SK-N-SH (cell line): ENCODE measurements at regions not wholly inside any gene's neighbourhood (a gene's known extent, or its start where the extent isn't known, plus 50 kb on each side); places are given as distances from the start of the nearest gene placed in this dataset.

ENCODE experiments used
- CTCF ChIA-PET: fragments of 300-600, 350-600 bp; formaldehyde crosslinking; extraction: SDS; loops from one replicate; lab custom pipeline; 2021; lab: Yijun Ruan, JAX
- POLR2A ChIA-PET: fragments of 350-600 bp; sonication (Branson Sonifier 250); formaldehyde crosslinking; extraction: SDS; loops from one replicate; lab custom pipeline; 2020; ENCODE audit warnings: antibody characterized with exemption, inconsistent platforms; lab: Yijun Ruan, JAX
- DNase-seq: peaks from one replicate; pipeline ENCODE4 v3.0.0; 2012
- H2AFZ ChIP-seq: fragments of 200-600 bp; sonication (generic); 2 replicates; pipeline ENCODE4 v1.8.1; 2016; ENCODE audit warnings: antibody characterized with exemption, mild to moderate bottlenecking, low read depth
- H3F3A ChIP-seq: fragments of 200-600 bp; sonication (generic); replicated peaks from 2 replicates; pipeline ENCODE3; 2016; ENCODE audit warnings: antibody characterized with exemption, mild to moderate bottlenecking; ENCODE audit not compliant: insufficient read depth
- H3K27ac ChIP-seq, 2 experiments: fragments of 200-500 bp in 1 of 2; fragments of 200-600 bp in 1 of 2; sonication (Bioruptor generic) in 1 of 2; sonication (generic), shearing (Covaris generic) in 1 of 2; 2 replicates each; pipeline versions ENCODE4 v1.5.1 to v1.6.1; 2014 to 2016; ENCODE audit warnings: low read depth in 2 of 2, inconsistent platforms in 1 of 2, low read length in 1 of 2, mild to moderate bottlenecking in 1 of 2, mixed read lengths in 1 of 2
- H3K27me3 ChIP-seq: fragments of 200-600 bp; sonication (generic), shearing (Covaris generic); 2 replicates; pipeline ENCODE4 v1.6.1; 2016; ENCODE audit warnings: mixed run types; ENCODE audit not compliant: insufficient read depth
- H3K36me3 ChIP-seq, 2 experiments: fragments of 200-500 bp in 1 of 2; fragments of 200-600 bp in 1 of 2; sonication (Bioruptor generic) in 1 of 2; sonication (generic) in 1 of 2; replicated peaks in 1 of 2; 2 replicates each; pipeline versions ENCODE3 to v1.5.1; 2014 to 2016; ENCODE audit warnings: low read length in 1 of 2, mild to moderate bottlenecking in 1 of 2; ENCODE audit not compliant: insufficient read depth in 2 of 2, control insufficient read depth in 1 of 2
- H3K4me1 ChIP-seq, 2 experiments: fragments of 200-500 bp in 1 of 2; fragments of 200-600 bp in 1 of 2; sonication (Bioruptor generic) in 1 of 2; sonication (generic), shearing (Covaris generic) in 1 of 2; 2 replicates each; pipeline versions ENCODE4 v1.5.1 to v1.6.1; 2014 to 2016; ENCODE audit warnings: low read depth in 1 of 2, low read length in 1 of 2, mixed run types in 1 of 2; ENCODE audit not compliant: insufficient read depth in 2 of 2, control insufficient read depth in 1 of 2
- H3K4me2 ChIP-seq: fragments of 200-600 bp; sonication (generic), shearing (Covaris generic); 2 replicates; pipeline ENCODE4 v1.6.1; 2017; ENCODE audit warnings: mixed run types
- H3K4me3 ChIP-seq, 2 experiments: fragments of 200-500 bp in 1 of 2; fragments of 200-600 bp in 1 of 2; sonication (Bioruptor generic) in 1 of 2; sonication (generic), shearing (Covaris generic) in 1 of 2; 2 replicates each; pipeline versions ENCODE4 v1.5.1 to v1.8.1; 2014 to 2016; ENCODE audit warnings: low read depth in 2 of 2, inconsistent platforms in 1 of 2, low read length in 1 of 2, mild to moderate bottlenecking in 1 of 2, mixed read lengths in 1 of 2, moderate library complexity in 1 of 2
- H3K79me2 ChIP-seq: fragments of 200-600 bp; sonication (generic); 2 replicates; pipeline ENCODE4 v1.8.1; 2017; ENCODE audit warnings: mild to moderate bottlenecking; ENCODE audit not compliant: insufficient read depth
- H3K9ac ChIP-seq: fragments of 200-600 bp; sonication (generic); 2 replicates; pipeline ENCODE4 v1.6.1; 2017; ENCODE audit warnings: mixed run types
- H3K9me2 ChIP-seq: fragments of 200-600 bp; sonication (generic); 2 replicates; pipeline ENCODE4 v1.6.1; 2017; ENCODE audit warnings: mixed run types
- H3K9me3 ChIP-seq: fragments of 200-600 bp; sonication (generic); 2 replicates; pipeline ENCODE4 v1.6.1; 2017; ENCODE audit warnings: mixed run types, mild to moderate bottlenecking, moderate library complexity
- H4K20me1 ChIP-seq: fragments of 200-600 bp; sonication (generic); 2 replicates; pipeline ENCODE4 v1.6.1; 2017; ENCODE audit warnings: mild to moderate bottlenecking, mixed run types; ENCODE audit not compliant: insufficient read depth
- CHD2 ChIP-seq: fragments of 150-350 bp; IDR thresholded peaks from 2 replicates; pipeline ENCODE4 v1.6.1; 2018; ENCODE audit warnings: low read length; ENCODE audit not compliant: partially characterized antibody
- CTCF ChIP-seq: fragments of 200-600 bp; sonication (generic); IDR thresholded peaks from 2 replicates; pipeline ENCODE4 v1.6.1; 2017; ENCODE audit warnings: antibody characterized with exemption, mild to moderate bottlenecking, moderate library complexity
- FOXM1 ChIP-seq: IDR thresholded peaks from 2 replicates; pipeline ENCODE4 v1.4.0; 2012; ENCODE audit warnings: low read depth, mild to moderate bottlenecking
- IRF3 ChIP-seq: fragments of 150-350 bp; IDR thresholded peaks from 2 replicates; pipeline ENCODE4 v1.6.1; 2016; ENCODE audit warnings: mild to moderate bottlenecking, low read depth, low read length
- MXI1 ChIP-seq: IDR thresholded peaks from 2 replicates; pipeline ENCODE4 v1.6.1; 2012; ENCODE audit warnings: mild to moderate bottlenecking, low read depth, low read length, improper control_type of control experiment
- NFIC ChIP-seq: IDR thresholded peaks from 2 replicates; pipeline ENCODE4 v1.4.0; 2012; ENCODE audit warnings: borderline replicate concordance
- NRF1 ChIP-seq: IDR thresholded peaks from 2 replicates; pipeline ENCODE4 v1.6.1; 2012; ENCODE audit warnings: low read depth, mild to moderate bottlenecking, low read length
- POLR2AphosphoS5 ChIP-seq: IDR thresholded peaks from 2 replicates; pipeline ENCODE4 v1.6.1; 2012; ENCODE audit warnings: low read depth, low read length
- RAD21 ChIP-seq: IDR thresholded peaks from 2 replicates; pipeline ENCODE4 v1.6.1; 2012; ENCODE audit warnings: mild to moderate bottlenecking, low read length
- TEAD4 ChIP-seq: IDR thresholded peaks from 2 replicates; pipeline ENCODE4 v1.4.0; 2012; ENCODE audit warnings: mild to moderate bottlenecking, borderline replicate concordance; ENCODE audit not compliant: insufficient read depth
- USF2 ChIP-seq: fragments of 150-350 bp; IDR thresholded peaks from 2 replicates; pipeline ENCODE4 v1.6.1; 2017; ENCODE audit warnings: antibody characterized with exemption, low read length, low read depth, borderline replicate concordance
- WGBS: methylation state at CpG from one replicate; pipeline ENCODE4 v1.1.6; 2017; ENCODE audit warnings: low lambda C conversion rate; 5-methylcytosine and 5-hydroxymethylcytosine counted together

- DNase-seq, result no peak
- Histone ChIP-seq H3K4me3 (no peak overlapping the region), H3K9ac (no peak overlapping the region), H4K20me1 (no peaks in the 10 kb centered on the region), H3F3A (no peaks in the 10 kb centered on the region), H3K36me3 (no peaks in the 10 kb centered on the region), H3K4me2 (no peak overlapping the region), H3K27me3 (no peaks in the 10 kb centered on the region), H2AFZ (no peak overlapping the region), H3K79me2 (no peaks in the 10 kb centered on the region), H3K27ac (no peak overlapping the region), H3K9me2 (no peaks in the 10 kb centered on the region), H3K9me3 (no peaks in the 10 kb centered on the region; the same call in 1 of the 2 replicates), H3K4me1 (no peaks in the 10 kb centered on the region)
- POLR2A ChIA-PET, result no interaction called here
- no peak for TF ChIP-seq POLR2AphosphoS5
- TF ChIP-seq CHD2, result no peak
- TF ChIP-seq IRF3, result no peak
- TF ChIP-seq FOXM1, result no peak
- TF ChIP-seq TEAD4, result no peak
- TF ChIP-seq USF2, result no peak
- no peak for TF ChIP-seq MXI1
- TF ChIP-seq RAD21, result no peak
- no peak for TF ChIP-seq NRF1
- CTCF ChIA-PET, result no interaction called here
Measured at GRCh38 chr13:53501387-53501786, 472.8 kb downstream of the OLFM4 start.

- H3K9ac ChIP-seq, result no peak overlapping the region
- no peak overlapping the region for H3K4me2 ChIP-seq
- DNase-seq, result no peak
- no peaks in the 10 kb centered on the region for H3F3A ChIP-seq
- H3K4me3 ChIP-seq, result no peak overlapping the region
- POLR2A ChIA-PET, result no interaction called here
- no peaks in the 10 kb centered on the region for H3K27me3 ChIP-seq
- CTCF ChIA-PET, result no interaction called here
- no peaks in the 10 kb centered on the region; a peak in 1 of 4 replicates for H3K4me1 ChIP-seq
- no peaks in the 10 kb centered on the region for H3K79me2 ChIP-seq
- no peaks in the 10 kb centered on the region for H3K36me3 ChIP-seq
- no peaks in the 10 kb centered on the region for H4K20me1 ChIP-seq
- H3K9me2 ChIP-seq, result no peaks in the 10 kb centered on the region
- no peaks in the 10 kb centered on the region; the same call in 1 of the 2 replicates for H3K9me3 ChIP-seq
- TF ChIP-seq NRF1 (no peak), CTCF (no peak), CHD2 (no peak), NFIC (no peak)
- WGBS, result 20% methylated on average over 4 of the region's 4 CpGs
- H2AFZ ChIP-seq, result no peak overlapping the region
- no peak overlapping the region for H3K27ac ChIP-seq
Measured at GRCh38 chr13:53507741-53508140, 479.1 kb downstream of the OLFM4 start.
